CD4-positive, alpha-beta T cell treated with Interferon gamma for 1 hour (primary cell): ENCODE measurements at regions not wholly inside any gene's neighbourhood (a gene's known extent, or its start where the extent isn't known, plus 50 kb on each side); places are given as distances from the start of the nearest gene placed in this dataset.
"Not testable (repeated sequence)": the region's sequence is repeated elsewhere in the genome, so short reads cannot be mapped to it uniquely, and the experiment has no call there.

ENCODE experiments used
- DNase-seq: peaks from one replicate; pipeline ENCODE4 v3.0.0-alpha.2; 2020

- no peak for DNase-seq
Measured at GRCh38 chr2:60230037-60230436, 323.4 kb downstream of the BCL11A start.

- DNase-seq, result no peak
Measured at GRCh38 chr2:60226943-60227342, 326.5 kb downstream of the BCL11A start.

DNA sequence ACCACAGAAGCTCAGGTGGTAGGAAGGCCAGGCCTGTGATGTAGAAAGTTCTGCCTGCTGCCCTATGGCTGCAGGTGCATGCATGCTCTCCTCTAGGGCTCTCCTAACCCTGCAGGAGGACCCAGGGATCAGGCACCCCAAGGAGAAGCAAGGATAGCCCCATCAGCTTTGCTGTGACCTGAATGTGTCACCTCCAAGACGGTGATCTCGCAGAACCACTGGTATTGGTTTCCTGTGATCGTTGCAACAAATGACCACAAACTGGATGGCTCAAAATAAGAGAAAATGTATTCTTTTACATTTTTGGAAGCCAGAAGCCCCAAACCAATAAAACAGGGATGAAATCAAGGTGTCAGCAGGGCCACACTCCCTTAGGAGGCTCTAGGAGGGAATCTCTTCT lies 327.3 kb downstream of the BCL11A start:
- DNase-seq, result no peak

DNA sequence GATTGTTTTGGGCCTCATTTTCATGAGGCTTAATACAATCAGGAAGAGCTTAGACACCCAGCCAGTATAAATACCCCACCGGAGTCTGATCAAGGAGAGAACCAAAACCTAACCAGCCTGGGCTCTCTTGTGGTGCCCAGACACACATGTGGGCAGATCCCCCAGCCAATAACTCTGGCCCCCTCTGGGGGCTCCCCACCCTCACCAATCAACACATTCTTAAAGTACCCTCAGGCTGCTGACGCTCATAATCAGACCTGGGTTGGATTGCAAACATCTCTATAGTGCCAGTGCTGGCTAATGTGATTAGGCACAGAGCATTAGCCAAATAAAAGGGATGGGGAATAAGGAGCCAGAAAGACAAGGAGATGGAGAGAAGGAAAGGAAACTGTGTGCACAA lies 329.6 kb downstream of the BCL11A start:
- no peak for DNase-seq

DNA sequence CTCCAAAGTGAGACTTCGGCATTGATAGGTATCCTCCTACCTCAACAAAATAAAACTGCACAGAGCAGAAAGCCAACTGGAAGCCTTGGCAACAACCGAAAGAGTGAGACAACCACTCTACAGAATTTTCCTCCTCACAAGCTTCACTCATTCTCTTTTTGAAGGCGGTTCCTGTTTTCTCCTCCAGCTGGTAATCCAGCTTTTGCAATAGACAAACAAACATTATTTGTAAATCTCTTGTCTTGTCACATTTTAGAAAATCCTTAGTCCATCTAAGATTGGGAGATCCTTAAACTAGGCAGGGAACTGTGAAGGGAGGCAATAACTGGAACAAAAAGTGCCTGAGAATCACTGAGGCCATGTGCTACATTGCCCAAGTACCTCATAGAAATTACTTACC lies 332.4 kb downstream of the BCL11A start:
- DNase-seq, result no peak

DNA sequence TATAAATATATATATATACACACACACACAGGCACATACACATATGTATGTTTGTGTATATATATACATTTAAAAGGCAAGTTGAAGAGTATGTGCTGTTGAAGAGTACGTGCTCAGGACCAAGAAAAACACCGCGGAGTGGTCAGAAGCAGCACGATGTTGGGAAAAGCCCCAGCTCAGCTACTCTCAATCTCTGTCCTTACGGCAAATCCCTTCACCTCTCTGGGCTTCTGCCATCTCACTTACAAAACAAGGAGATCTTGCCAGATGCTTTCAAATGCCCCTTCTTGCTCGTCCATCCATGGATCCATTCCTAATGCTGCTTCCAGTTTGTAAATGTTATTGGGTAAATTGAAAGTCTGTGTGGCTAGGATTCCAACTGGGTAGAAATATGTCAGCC lies 333.9 kb downstream of the BCL11A start:
- no peak for DNase-seq

GRCh38 chr2:60216452-60216995 lies 336.9 kb downstream of the BCL11A start:
- DNase-seq, result no peak

DNA sequence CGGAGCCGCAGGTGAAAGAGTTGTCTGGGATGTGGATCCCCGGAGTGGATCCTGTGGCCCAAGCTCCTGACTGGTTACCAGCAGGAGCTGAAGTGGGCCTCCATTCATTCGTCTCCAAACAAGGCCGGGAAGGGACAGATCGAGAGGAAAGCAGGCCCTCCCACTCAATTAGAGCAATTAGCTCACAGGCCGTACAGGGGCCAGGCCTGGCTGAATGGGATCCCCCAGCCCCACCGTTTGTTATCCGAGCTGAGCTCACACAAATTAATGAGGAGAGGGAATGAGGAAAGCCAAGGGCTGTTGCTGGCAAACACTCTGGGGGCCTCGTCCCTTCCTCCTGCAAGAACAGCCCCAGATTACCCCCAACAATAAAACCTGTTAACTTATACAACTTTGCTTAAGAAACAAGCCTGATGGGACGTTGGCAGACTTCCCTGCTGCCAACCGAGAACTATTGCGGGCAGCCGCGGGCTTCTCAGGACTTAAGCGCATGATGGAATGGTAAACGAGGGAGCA lies 338.0 kb downstream of the BCL11A start:
- no peak for DNase-seq

DNA sequence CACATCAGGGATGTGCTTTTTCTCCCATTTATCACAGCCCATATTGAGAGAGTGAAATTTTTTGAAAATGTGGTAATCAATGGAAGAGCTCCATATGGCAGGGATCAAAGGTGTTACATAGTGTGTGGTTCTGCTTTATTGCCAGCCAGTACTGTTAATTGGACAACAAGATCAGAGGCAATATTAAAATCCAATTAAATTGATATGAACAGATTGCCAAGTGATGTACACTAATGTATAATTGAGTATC lies 338.9 kb downstream of the BCL11A start:
- DNase-seq, result no peak

DNA sequence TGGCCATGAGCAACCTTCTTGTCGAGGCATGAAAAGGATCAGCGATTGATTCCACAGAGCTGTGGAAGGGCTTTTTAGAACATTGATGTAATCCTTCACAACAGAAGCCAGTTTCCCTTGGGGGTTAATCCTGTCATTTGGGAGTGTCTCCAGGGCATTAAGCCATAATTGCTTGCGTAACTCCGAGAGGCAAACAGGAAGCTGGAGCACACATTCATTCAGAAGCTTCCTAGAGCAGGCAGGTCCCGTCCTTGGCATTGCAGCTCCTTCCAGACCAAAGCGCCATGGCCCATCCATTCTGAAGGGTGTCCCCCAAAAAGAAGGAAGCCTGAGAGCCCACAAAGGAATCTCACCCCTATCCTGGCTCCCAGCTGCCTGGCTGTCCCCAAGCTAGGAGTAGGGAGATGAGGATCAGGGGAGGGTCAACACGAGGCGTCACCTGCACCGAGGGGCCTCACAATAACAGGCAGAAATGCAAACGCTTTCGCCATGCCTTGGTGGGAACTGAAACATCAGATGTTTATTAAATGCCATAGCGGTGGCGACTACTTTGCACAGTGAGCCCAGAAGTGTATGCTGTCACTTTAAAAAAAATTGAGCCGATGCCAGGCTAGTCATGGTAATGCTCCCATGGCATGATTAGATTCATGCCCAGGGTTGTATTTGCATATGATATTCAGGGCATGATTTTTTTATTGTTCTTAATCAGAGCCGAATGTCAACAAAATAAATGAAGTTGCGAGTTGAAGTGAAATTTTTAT lies 339.4 kb downstream of the BCL11A start:
- DNase-seq, result no peak

DNA sequence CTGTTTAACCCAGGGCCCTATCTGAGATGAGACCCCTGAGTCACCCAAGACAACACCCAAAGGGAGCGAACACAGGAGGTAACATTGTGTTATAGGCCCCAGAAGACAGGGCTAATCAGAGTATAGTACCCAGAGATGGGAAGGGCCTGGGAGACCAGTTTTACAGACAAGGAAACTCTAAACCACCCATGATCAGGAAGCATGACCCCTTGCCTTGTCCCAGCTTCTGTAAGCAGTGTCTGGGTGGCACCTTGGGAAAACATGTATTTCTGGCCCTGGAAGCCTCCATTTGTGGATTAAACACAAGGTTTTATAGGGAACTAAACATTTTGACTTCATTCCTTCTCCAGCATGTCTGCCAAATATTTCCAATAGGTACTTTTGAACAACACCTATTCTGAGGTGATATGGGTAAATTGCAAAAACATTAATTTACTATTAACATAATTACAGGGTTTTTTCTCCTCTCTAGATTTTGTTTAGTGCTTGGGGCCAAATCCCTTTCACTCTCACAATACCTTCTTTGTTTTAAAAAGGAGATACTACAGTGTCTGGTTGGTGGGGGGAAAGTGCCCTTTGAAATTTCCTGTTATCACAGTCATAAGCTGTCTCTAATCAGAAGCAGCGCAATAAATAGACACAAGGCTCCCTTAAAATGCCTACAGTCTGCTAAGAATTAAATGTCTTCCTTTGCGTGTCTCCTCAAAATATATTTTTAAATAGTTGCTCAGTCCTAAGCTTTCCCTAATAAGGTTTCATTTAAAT lies 341.1 kb downstream of the BCL11A start:
- no peak for DNase-seq

DNA sequence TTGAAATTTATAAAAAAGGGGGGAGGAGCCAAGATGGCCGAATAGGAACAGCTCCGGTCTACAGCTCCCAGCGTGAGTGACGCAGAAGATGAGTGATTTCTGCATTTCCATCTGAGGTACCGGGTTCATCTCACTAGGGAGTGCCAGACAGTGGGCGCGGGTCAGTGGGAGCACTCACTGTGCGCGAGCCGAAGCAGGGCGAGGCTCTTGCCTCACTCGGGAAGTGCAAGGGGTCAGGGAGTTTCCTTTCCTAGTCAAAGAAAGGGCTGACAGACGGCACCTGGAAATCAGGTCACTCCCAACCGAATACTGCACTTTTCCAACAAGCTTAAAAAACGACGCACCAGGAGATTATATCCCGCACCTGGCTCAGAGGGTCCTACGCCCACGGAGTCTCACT lies 364.4 kb downstream of the BCL11A start:
- not testable (repeated sequence) for DNase-seq

- DNase-seq, result no peak
Measured at GRCh38 chr2:60175290-60175689, 378.2 kb downstream of the BCL11A start.

- no peak for DNase-seq
Measured at GRCh38 chr2:60174146-60174545, 379.3 kb downstream of the BCL11A start.

GRCh38 chr2:60172801-60173200 lies 380.7 kb downstream of the BCL11A start:
- no peak for DNase-seq

GRCh38 chr2:60170272-60170671 lies 383.2 kb downstream of the BCL11A start:
- DNase-seq, result no peak

DNA sequence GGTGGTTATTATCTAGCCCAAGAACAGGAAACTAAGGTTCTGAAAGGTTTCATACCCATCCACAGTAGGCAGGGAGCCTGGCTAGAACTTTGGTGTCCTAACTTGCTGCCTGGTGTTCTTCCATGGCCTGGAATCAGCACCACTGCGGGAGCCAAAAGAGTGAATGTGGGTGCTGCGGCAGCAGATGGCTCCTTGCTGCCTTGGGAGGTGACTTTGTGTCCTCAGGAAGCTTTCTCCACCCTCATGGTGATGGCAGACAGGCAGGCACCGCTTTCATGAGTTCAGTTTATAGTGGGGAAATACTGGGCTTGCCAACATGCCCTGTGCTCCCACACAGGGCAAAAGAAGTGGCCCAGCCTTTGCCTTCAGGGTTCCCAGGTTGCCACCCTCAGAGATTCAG lies 385.2 kb downstream of the BCL11A start:
- DNase-seq, result no peak

- no peak for DNase-seq
Measured at GRCh38 chr2:60167089-60167488, 386.4 kb downstream of the BCL11A start.

GRCh38 chr2:60163691-60164090 lies 389.8 kb downstream of the BCL11A start:
- DNase-seq, result no peak

- no peak for DNase-seq
Measured at GRCh38 chr2:60159519-60159918, 393.9 kb downstream of the BCL11A start.

- no peak for DNase-seq
Measured at GRCh38 chr2:60158262-60158661, 395.2 kb downstream of the BCL11A start.

GRCh38 chr2:60157283-60157682 lies 396.2 kb downstream of the BCL11A start:
- no peak for DNase-seq

DNA sequence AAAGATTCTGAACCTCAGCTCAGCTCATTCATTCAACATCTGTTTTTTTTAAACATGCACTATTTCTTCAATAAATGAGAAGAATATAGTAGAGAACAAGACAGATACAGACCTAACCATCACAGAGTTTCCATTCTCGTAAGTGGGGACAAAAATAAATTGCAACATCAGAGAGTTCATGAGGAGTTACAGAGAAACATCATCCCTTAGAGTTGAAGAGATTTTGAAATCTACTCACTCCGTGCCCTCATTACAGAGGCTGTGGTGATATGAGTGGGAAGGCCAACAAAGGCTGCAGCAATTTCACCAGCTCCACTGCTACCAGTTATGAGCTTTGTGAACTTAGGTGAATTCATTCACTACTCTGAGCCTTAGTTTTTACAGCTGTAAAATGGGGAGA lies 399.3 kb downstream of the BCL11A start:
- no peak for DNase-seq

DNA sequence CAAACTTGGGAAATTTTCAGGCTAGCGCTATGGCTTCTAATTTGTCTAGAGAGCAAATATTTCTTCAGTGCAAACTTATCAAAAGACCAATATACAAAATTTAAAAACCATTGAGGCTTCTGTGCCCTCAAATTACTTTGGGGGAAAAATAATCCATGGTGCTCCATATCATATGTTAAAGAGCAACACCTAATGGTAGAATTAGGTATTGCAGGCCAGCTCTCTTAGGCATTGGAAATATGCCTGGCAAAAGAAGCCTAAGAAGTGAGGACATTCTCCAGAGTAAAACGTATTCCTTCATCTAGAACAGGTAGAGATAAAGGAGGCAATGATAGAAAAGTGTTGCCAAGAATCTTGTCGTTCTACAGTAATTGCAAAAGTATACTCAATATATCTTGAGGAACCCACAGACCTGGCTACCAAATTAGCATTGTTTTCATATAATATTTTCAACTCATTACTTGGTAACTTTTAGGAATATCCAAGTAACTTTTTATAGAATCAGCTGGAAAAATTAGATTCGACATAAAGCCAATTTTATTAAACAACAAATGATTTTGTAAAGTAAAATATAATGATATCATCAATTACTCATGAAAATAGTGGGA lies 401.1 kb downstream of the BCL11A start:
- DNase-seq, result no peak
